Osteoblast (primary cell): ENCODE measurements at regions not wholly inside any gene's neighbourhood (a gene's known extent, or its start where the extent isn't known, plus 50 kb on each side); places are given as distances from the start of the nearest gene placed in this dataset.

Source experiments
- DNase-seq: peaks from one replicate; pipeline ENCODE4 v3.0.0; 2011; ENCODE audit warnings: low spot score, mixed read lengths; ENCODE audit not compliant: insufficient read length; ENCODE audit errors: missing footprints
- H2AFZ ChIP-seq: 2 replicates; pipeline ENCODE4 v1.6.0; 2011; ENCODE audit warnings: mild to moderate bottlenecking, low read length
- H3K27ac ChIP-seq: 2 replicates; pipeline ENCODE4 v1.5.1; 2011; ENCODE audit warnings: mild to moderate bottlenecking, low read depth, low read length, moderate library complexity
- H3K27me3 ChIP-seq: 2 replicates; pipeline ENCODE4 v1.6.0; 2012; ENCODE audit warnings: mild to moderate bottlenecking, control low read depth, inconsistent platforms, low read length, moderate library complexity; ENCODE audit not compliant: insufficient read depth
- H3K36me3 ChIP-seq: 2 replicates; pipeline ENCODE4 v1.5.1; 2011; ENCODE audit warnings: mild to moderate bottlenecking, low read length, control low read depth, moderate library complexity; ENCODE audit not compliant: insufficient read depth
- H3K4me1 ChIP-seq: 2 replicates; pipeline ENCODE4 v1.5.1; 2011; ENCODE audit warnings: mild to moderate bottlenecking, low read length, control low read depth, moderate library complexity; ENCODE audit not compliant: insufficient read depth
- H3K4me2 ChIP-seq: 2 replicates; pipeline ENCODE4 v1.6.0; 2011; ENCODE audit warnings: mild to moderate bottlenecking, low read length; ENCODE audit not compliant: insufficient read depth
- H3K4me3 ChIP-seq: fragments of 200-600 bp; sonication (generic); 3 replicates; pipeline ENCODE4 v1.5.1; 2012; ENCODE audit warnings: mild to moderate bottlenecking, low read length, inconsistent platforms; ENCODE audit not compliant: insufficient read depth
- H3K79me2 ChIP-seq: 2 replicates; pipeline ENCODE4 v1.6.0; 2012; ENCODE audit warnings: mild to moderate bottlenecking, low read length, control low read depth, inconsistent platforms; ENCODE audit not compliant: insufficient read depth
- H3K9me3 ChIP-seq: 2 replicates; pipeline ENCODE4 v1.5.1; 2011; ENCODE audit warnings: low read depth, low read length, control low read depth
- H4K20me1 ChIP-seq: 2 replicates; pipeline ENCODE4 v1.6.0; 2012; ENCODE audit warnings: mild to moderate bottlenecking, low read length, control low read depth; ENCODE audit not compliant: insufficient read depth
- CTCF ChIP-seq: IDR thresholded peaks from 2 replicates; pipeline ENCODE4 v1.5.1; 2011; ENCODE audit warnings: mild to moderate bottlenecking, low read depth, low read length, moderate library complexity; ENCODE audit errors: extremely low read depth

- Histone ChIP-seq H3K4me2 (no peak overlapping the region), H2AFZ (no peak overlapping the region), H4K20me1 (no peaks in the 10 kb centered on the region), H3K9me3 (no peaks in the 10 kb centered on the region), H3K27me3 (no peaks in the 10 kb centered on the region), H3K4me1 (no peaks in the 10 kb centered on the region), H3K4me3 (no peak overlapping the region), H3K27ac (no peak overlapping the region), H3K79me2 (no peaks in the 10 kb centered on the region), H3K36me3 (no peaks in the 10 kb centered on the region)
- no peak for DNase-seq
- no peak for TF ChIP-seq CTCF
Measured at GRCh38 chr6:91483415-91484105, 896.7 kb upstream of the MAP3K7 start.

DNA sequence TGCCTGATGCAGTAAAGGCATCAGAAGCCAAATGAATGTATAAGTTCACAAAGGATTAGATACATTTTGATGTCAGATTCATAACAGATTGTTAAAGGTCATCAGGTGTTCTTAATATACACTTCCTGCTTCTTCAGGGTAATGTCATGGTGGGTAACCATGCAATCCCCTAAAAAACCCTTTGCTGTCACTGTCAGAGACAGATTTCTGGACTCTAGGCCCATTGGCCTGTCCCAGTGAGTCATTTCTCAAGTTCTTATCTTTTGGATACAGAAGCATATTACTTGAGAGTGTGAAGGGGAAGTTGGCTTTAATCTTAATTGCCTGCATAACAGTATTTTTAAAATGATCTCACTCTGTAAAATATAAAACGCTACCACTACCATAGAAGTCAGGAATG, 895.6 kb upstream of the MAP3K7 start:
- DNase-seq: no peak
- Histone ChIP-seq H3K27ac (no peak overlapping the region), H2AFZ (no peak overlapping the region), H4K20me1 (no peaks in the 10 kb centered on the region), H3K4me2 (no peak overlapping the region), H3K9me3 (no peaks in the 10 kb centered on the region), H3K4me1 (no peaks in the 10 kb centered on the region), H3K4me3 (no peak overlapping the region), H3K79me2 (no peaks in the 10 kb centered on the region), H3K27me3 (no peaks in the 10 kb centered on the region), H3K36me3 (no peaks in the 10 kb centered on the region)
- TF ChIP-seq CTCF: no peak

DNA sequence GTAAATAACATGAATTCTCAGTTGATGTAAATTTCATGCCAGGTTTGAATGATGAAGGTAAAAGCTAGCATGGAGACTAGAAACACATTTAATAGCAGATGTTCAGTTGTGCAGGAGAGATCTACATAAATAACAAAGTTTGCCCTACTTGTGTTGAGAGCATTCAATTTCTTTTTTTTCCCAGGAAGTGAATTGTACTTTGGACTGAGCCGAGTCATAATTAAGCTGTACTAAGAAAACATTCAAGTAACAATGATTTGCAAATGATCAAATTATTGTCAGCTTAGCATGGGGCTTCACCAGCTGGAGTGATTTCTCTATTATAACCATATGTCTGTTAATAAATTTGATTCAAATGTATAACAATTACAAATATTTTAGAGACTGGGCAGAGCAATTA, 893.5 kb upstream of the MAP3K7 start:
- H3K27me3 ChIP-seq: no peaks in the 10 kb centered on the region
- H3K4me3 ChIP-seq: no peak overlapping the region
- no peaks in the 10 kb centered on the region for H3K4me1 ChIP-seq
- no peak overlapping the region for H3K4me2 ChIP-seq
- no peaks in the 10 kb centered on the region for H3K36me3 ChIP-seq
- no peaks in the 10 kb centered on the region for H3K79me2 ChIP-seq
- no peak overlapping the region for H3K27ac ChIP-seq
- no peak overlapping the region for H2AFZ ChIP-seq
- H4K20me1 ChIP-seq: no peaks in the 10 kb centered on the region
- no peak for DNase-seq
- TF ChIP-seq CTCF: no peak
- no peaks in the 10 kb centered on the region for H3K9me3 ChIP-seq

GRCh38 chr6:91477688-91478087, 890.8 kb upstream of the MAP3K7 start:
- Histone ChIP-seq H3K4me2 (no peak overlapping the region), H3K27me3 (no peaks in the 10 kb centered on the region), H3K4me1 (no peaks in the 10 kb centered on the region), H3K9me3 (no peaks in the 10 kb centered on the region), H4K20me1 (no peaks in the 10 kb centered on the region), H3K79me2 (no peaks in the 10 kb centered on the region), H3K4me3 (no peak overlapping the region), H2AFZ (no peak overlapping the region), H3K27ac (no peak overlapping the region), H3K36me3 (no peaks in the 10 kb centered on the region)
- no peak for TF ChIP-seq CTCF
- DNase-seq: no peak
